KMS-11 (cell line): ENCODE measurements at regions not wholly inside any gene's neighbourhood (a gene's known extent, or its start where the extent isn't known, plus 50 kb on each side); places are given as distances from the start of the nearest gene placed in this dataset.

Source experiments
- H2AFZ ChIP-seq: fragments of 200-600 bp; sonication (generic); 2 replicates; pipeline ENCODE4 v1.6.1; 2016; ENCODE audit warnings: antibody characterized with exemption, mixed run types, low read depth
- H3K27ac ChIP-seq: fragments of 200-600 bp; sonication (generic); 2 replicates; pipeline ENCODE4 v1.6.1; 2016; ENCODE audit warnings: mild to moderate bottlenecking, mixed run types
- H3K27me3 ChIP-seq: fragments of 200-600 bp; sonication (generic); 2 replicates; pipeline ENCODE4 v1.6.1; 2017; ENCODE audit warnings: mild to moderate bottlenecking, low read depth, mixed run types, moderate library complexity; ENCODE audit not compliant: insufficient read depth
- H3K36me3 ChIP-seq: fragments of 200-600 bp; sonication (generic); 2 replicates; pipeline ENCODE4 v1.6.1; 2017; ENCODE audit warnings: mild to moderate bottlenecking, mixed run types; ENCODE audit not compliant: insufficient read depth
- H3K4me1 ChIP-seq: fragments of 200-600 bp; sonication (generic); 2 replicates; pipeline ENCODE4 v1.6.1; 2016; ENCODE audit warnings: mild to moderate bottlenecking, low read depth, mixed run types; ENCODE audit not compliant: poor library complexity, severe bottlenecking
- H3K4me2 ChIP-seq: fragments of 200-600 bp; sonication (generic); 2 replicates; pipeline ENCODE4 v1.7.0; 2016; ENCODE audit warnings: mild to moderate bottlenecking, mixed run types
- H3K4me3 ChIP-seq: fragments of 200-600 bp; sonication (generic); IDR thresholded peaks from 2 replicates; pipeline ENCODE4 v1.6.1; 2017; ENCODE audit warnings: low read depth, low read length, mixed read lengths; ENCODE audit not compliant: insufficient read depth
- H3K79me2 ChIP-seq: fragments of 200-600 bp; sonication (generic); 2 replicates; pipeline ENCODE4 v1.6.1; 2016; ENCODE audit warnings: low read depth, mixed run types; ENCODE audit not compliant: insufficient read depth
- H3K9ac ChIP-seq: fragments of 200-600 bp; sonication (generic); 2 replicates; pipeline ENCODE4 v1.6.1; 2016; ENCODE audit warnings: mild to moderate bottlenecking, mixed run types
- H4K20me1 ChIP-seq: fragments of 200-600 bp; sonication (generic); 2 replicates; pipeline ENCODE4 v1.6.1; 2016; ENCODE audit warnings: mild to moderate bottlenecking, mixed run types; ENCODE audit not compliant: insufficient read depth
- TF ChIP-seq, protein P1 (sequence below): fragments of 200-600 bp; sonication (generic); conservative IDR thresholded peaks from 2 replicates; pipeline ENCODE4 v1.6.1; 2017; ENCODE audit warnings: low read depth, mild to moderate bottlenecking, antibody characterized with exemption, low read length, moderate library complexity, mixed read lengths

DNA sequence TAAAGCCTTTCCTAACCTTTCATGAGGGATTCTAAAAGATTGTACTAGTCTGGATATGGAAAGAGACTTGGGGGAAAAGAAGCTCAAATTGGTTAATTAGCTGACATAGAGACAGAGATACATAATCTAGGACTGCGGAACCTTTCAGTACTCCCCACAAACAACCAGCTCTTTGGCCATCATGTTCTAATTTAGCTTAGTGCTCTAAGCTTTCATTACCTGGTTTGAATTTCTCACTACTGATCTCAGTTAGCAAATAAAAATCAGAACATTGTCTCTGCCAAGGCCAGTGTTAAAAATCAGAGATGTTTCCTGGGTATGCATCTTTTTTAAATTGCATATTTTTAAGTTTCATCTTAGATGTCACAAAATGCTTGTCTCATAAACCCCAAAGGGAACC, 254.4 kb downstream of the GLUD2 start:
- Histone ChIP-seq H3K9ac (no peak overlapping the region), H3K4me1 (peaks cover 24% of the 10 kb centered on the region), H4K20me1 (no peaks in the 10 kb centered on the region), H3K27ac (no peak overlapping the region), H3K4me3 (no peak overlapping the region), H3K79me2 (no peaks in the 10 kb centered on the region), H3K4me2 (no peak overlapping the region), H3K27me3 (no peaks in the 10 kb centered on the region), H2AFZ (no peak overlapping the region), H3K36me3 (no peaks in the 10 kb centered on the region)
- TF ChIP-seq, protein P1, sequence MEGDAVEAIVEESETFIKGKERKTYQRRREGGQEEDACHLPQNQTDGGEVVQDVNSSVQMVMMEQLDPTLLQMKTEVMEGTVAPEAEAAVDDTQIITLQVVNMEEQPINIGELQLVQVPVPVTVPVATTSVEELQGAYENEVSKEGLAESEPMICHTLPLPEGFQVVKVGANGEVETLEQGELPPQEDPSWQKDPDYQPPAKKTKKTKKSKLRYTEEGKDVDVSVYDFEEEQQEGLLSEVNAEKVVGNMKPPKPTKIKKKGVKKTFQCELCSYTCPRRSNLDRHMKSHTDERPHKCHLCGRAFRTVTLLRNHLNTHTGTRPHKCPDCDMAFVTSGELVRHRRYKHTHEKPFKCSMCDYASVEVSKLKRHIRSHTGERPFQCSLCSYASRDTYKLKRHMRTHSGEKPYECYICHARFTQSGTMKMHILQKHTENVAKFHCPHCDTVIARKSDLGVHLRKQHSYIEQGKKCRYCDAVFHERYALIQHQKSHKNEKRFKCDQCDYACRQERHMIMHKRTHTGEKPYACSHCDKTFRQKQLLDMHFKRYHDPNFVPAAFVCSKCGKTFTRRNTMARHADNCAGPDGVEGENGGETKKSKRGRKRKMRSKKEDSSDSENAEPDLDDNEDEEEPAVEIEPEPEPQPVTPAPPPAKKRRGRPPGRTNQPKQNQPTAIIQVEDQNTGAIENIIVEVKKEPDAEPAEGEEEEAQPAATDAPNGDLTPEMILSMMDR, result no peak

DNA sequence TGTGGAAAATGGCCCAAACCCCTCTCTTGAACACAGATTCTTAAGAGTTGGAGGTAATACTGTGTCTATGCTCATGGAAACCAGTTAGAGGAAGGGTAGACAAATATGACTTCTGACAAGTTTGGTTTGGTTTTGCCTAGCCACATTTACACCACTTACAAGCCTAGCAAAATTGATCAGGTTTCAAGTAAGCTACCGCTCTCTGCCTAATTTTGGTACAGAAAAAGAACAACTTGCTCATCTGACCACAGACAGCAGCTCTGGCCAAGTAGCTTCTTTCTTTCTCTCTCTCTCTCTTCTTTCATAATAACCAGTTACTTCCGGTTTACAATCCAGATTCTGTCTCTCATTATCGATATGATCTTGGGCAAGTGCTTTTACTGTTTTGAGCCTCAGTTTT, 260.0 kb downstream of the GLUD2 start:
- Histone ChIP-seq H4K20me1 (no peaks in the 10 kb centered on the region), H3K79me2 (no peaks in the 10 kb centered on the region), H2AFZ (peak overlapping the region; percentile 69; the same call in 1 of the 2 replicates), H3K27ac (peak overlapping the region; percentile 97), H3K27me3 (no peaks in the 10 kb centered on the region), H3K4me2 (peak overlapping the region; percentile 74), H3K36me3 (no peaks in the 10 kb centered on the region), H3K4me3 (no peak overlapping the region), H3K9ac (peak overlapping the region; percentile 63), H3K4me1 (peaks cover 36% of the 10 kb centered on the region)
- TF ChIP-seq, protein P1, result no peak

GRCh38 chrX:121308276-121308805, 260.9 kb downstream of the GLUD2 start:
- Histone ChIP-seq H3K4me2 (peak overlapping the region; percentile 74), H3K4me3 (no peak overlapping the region), H4K20me1 (no peaks in the 10 kb centered on the region), H3K27me3 (no peaks in the 10 kb centered on the region), H3K27ac (peak overlapping the region; percentile 97), H3K9ac (peak overlapping the region; percentile 63), H2AFZ (peak overlapping the region; percentile 69), H3K79me2 (no peaks in the 10 kb centered on the region), H3K4me1 (peaks cover 36% of the 10 kb centered on the region), H3K36me3 (no peaks in the 10 kb centered on the region)
- TF ChIP-seq, protein P1, result peak; percentile 71

GRCh38 chrX:121310820-121311219, 263.4 kb downstream of the GLUD2 start:
- no peaks in the 10 kb centered on the region for H3K79me2 ChIP-seq
- no peak overlapping the region for H3K4me2 ChIP-seq
- H3K4me3 ChIP-seq, result no peak overlapping the region
- H3K36me3 ChIP-seq, result no peaks in the 10 kb centered on the region
- H3K27ac ChIP-seq, result no peak overlapping the region
- no peak overlapping the region for H2AFZ ChIP-seq
- no peaks in the 10 kb centered on the region for H3K27me3 ChIP-seq
- peaks cover 31% of the 10 kb centered on the region for H3K4me1 ChIP-seq
- TF ChIP-seq, protein P1, result no peak
- no peak overlapping the region for H3K9ac ChIP-seq
- H4K20me1 ChIP-seq, result no peaks in the 10 kb centered on the region
